ENCODE measurements at regions not wholly inside any gene's neighbourhood (a gene's known extent, or its start where the extent isn't known, plus 50 kb on each side); places are given as distances from the start of the nearest gene placed in this dataset.

GRCh38 chr11:69869311-69869939, 50.2 kb upstream of the FGF3 start:
- Histone ChIP-seq H3K27me3 (ENCODE audit: control insufficient read depth, insufficient read depth, low read length) (no peaks in the 10 kb centered on the region), H3K36me3 (ENCODE audit: control insufficient read depth, insufficient read depth, low read length) (no peaks in the 10 kb centered on the region), H3K9ac (no peak overlapping the region), H3K27ac (no peak overlapping the region), H2AFZ (no peak overlapping the region), H3K4me2 (ENCODE audit: low read length) (no peak overlapping the region), H3K9me3 (ENCODE audit: control insufficient read depth, low read length) (no peaks in the 10 kb centered on the region), H3K79me2 (no peaks in the 10 kb centered on the region), H3K4me3 (ENCODE audit: low read depth, low read length) (no peak overlapping the region), H3K4me1 (no peaks in the 10 kb centered on the region)
- TF ChIP-seq, protein P1, sequence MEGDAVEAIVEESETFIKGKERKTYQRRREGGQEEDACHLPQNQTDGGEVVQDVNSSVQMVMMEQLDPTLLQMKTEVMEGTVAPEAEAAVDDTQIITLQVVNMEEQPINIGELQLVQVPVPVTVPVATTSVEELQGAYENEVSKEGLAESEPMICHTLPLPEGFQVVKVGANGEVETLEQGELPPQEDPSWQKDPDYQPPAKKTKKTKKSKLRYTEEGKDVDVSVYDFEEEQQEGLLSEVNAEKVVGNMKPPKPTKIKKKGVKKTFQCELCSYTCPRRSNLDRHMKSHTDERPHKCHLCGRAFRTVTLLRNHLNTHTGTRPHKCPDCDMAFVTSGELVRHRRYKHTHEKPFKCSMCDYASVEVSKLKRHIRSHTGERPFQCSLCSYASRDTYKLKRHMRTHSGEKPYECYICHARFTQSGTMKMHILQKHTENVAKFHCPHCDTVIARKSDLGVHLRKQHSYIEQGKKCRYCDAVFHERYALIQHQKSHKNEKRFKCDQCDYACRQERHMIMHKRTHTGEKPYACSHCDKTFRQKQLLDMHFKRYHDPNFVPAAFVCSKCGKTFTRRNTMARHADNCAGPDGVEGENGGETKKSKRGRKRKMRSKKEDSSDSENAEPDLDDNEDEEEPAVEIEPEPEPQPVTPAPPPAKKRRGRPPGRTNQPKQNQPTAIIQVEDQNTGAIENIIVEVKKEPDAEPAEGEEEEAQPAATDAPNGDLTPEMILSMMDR (IDR thresholded peaks at IDR 0.05) = no peak

- Histone ChIP-seq H3K27me3 (ENCODE audit: control insufficient read depth, insufficient read depth, low read length) (no peaks in the 10 kb centered on the region), H3K79me2 (no peaks in the 10 kb centered on the region), H3K4me1 (no peaks in the 10 kb centered on the region), H3K9ac (no peak overlapping the region), H3K9me3 (ENCODE audit: control insufficient read depth, low read length) (no peaks in the 10 kb centered on the region), H3K36me3 (ENCODE audit: control insufficient read depth, insufficient read depth, low read length) (no peaks in the 10 kb centered on the region), H3K4me3 (ENCODE audit: low read depth, low read length) (no peak overlapping the region), H2AFZ (no peak overlapping the region), H3K27ac (no peak overlapping the region), H3K4me2 (ENCODE audit: low read length) (no peak overlapping the region)
- TF ChIP-seq, protein P1 (IDR thresholded peaks at IDR 0.05) = no peak
These were observed 51.5 kb upstream of the FGF3 start for GRCh38 chr11:69870766-69871165.

GRCh38 chr11:69873166-69874077, 54.2 kb upstream of the FGF3 start:
- no peaks in the 10 kb centered on the region for H3K36me3 ChIP-seq (ENCODE audit: control insufficient read depth, insufficient read depth, low read length)
- H3K4me2 ChIP-seq (ENCODE audit: low read length) = no peak overlapping the region
- TF ChIP-seq, protein P1 (IDR thresholded peaks at IDR 0.05) = no peak

GRCh38 chr11:69874178-69874983, 55.2 kb upstream of the FGF3 start:
- TF ChIP-seq, protein P1 (IDR thresholded peaks at IDR 0.05) = no peak
- H3K27ac ChIP-seq = no peak overlapping the region
- no peak overlapping the region for H3K4me2 ChIP-seq (ENCODE audit: low read length)
- no peak overlapping the region for H3K9ac ChIP-seq
- H3K4me3 ChIP-seq (ENCODE audit: low read depth, low read length) = no peak overlapping the region
- no peaks in the 10 kb centered on the region for H3K4me1 ChIP-seq
- no peaks in the 10 kb centered on the region for H3K27me3 ChIP-seq (ENCODE audit: control insufficient read depth, insufficient read depth, low read length)
- H3K9me3 ChIP-seq (ENCODE audit: control insufficient read depth, low read length) = no peaks in the 10 kb centered on the region
- H2AFZ ChIP-seq = no peak overlapping the region
- no peaks in the 10 kb centered on the region for H3K36me3 ChIP-seq (ENCODE audit: control insufficient read depth, insufficient read depth, low read length)
- H3K79me2 ChIP-seq = no peaks in the 10 kb centered on the region

More at GRCh38 chr11:69873166-69874077, 54.2 kb upstream of the FGF3 start:
- H3K4me3 ChIP-seq (ENCODE audit: low read depth, low read length) = no peak overlapping the region
- no peaks in the 10 kb centered on the region for H3K79me2 ChIP-seq
- no peaks in the 10 kb centered on the region for H3K27me3 ChIP-seq (ENCODE audit: control insufficient read depth, insufficient read depth, low read length)
- no peak overlapping the region for H3K27ac ChIP-seq
- no peak overlapping the region for H3K9ac ChIP-seq
- H3K4me1 ChIP-seq = no peaks in the 10 kb centered on the region
- H3K9me3 ChIP-seq (ENCODE audit: control insufficient read depth, low read length) = no peaks in the 10 kb centered on the region
- no peak overlapping the region for H2AFZ ChIP-seq

Measured in parathyroid adenoma (tissue), 2 donors.